Astrocyte (in vitro differentiated cells and primary cell): ENCODE measurements at regions not wholly inside any gene's neighbourhood (a gene's known extent, or its start where the extent isn't known, plus 50 kb on each side); places are given as distances from the start of the nearest gene placed in this dataset.

Experiments
- EZH2 ChIP-seq: IDR thresholded peaks from 2 replicates; pipeline ENCODE4 v1.6.1; 2012; ENCODE audit warnings: mild to moderate bottlenecking, low read length, inconsistent platforms; ENCODE audit not compliant: insufficient read depth
- TF ChIP-seq, protein P1 (sequence below): IDR thresholded peaks from 2 replicates; pipeline ENCODE4 v1.5.1; 2011; ENCODE audit warnings: low read depth, mild to moderate bottlenecking, inconsistent platforms, low read length, moderate library complexity; ENCODE audit not compliant: insufficient read depth

DNA sequence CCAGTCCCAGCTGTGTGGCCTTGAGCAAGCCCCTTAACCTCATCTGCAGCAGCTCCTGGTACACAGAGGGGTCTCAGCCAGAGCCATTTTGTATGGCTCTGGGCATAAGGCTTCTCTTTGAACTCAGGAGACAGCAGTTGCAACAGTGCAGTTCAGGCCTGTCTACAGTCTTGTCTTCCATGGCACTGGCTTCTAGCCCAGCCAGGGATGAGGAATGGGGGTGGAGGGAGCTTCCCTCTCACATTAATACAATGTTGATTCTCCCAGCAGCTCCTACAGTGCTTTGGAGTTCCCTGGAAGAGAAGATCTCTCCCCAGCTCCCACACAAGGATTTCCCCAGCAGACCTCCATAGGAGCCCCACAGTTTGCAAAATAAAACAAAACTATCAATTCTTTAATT, 350.2 kb downstream of the BUD13 start:
- no peak for TF ChIP-seq EZH2
- TF ChIP-seq, protein P1, sequence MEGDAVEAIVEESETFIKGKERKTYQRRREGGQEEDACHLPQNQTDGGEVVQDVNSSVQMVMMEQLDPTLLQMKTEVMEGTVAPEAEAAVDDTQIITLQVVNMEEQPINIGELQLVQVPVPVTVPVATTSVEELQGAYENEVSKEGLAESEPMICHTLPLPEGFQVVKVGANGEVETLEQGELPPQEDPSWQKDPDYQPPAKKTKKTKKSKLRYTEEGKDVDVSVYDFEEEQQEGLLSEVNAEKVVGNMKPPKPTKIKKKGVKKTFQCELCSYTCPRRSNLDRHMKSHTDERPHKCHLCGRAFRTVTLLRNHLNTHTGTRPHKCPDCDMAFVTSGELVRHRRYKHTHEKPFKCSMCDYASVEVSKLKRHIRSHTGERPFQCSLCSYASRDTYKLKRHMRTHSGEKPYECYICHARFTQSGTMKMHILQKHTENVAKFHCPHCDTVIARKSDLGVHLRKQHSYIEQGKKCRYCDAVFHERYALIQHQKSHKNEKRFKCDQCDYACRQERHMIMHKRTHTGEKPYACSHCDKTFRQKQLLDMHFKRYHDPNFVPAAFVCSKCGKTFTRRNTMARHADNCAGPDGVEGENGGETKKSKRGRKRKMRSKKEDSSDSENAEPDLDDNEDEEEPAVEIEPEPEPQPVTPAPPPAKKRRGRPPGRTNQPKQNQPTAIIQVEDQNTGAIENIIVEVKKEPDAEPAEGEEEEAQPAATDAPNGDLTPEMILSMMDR, result no peak
